IPS-15b (cell line): ENCODE measurements at regions not wholly inside any gene's neighbourhood (a gene's known extent, or its start where the extent isn't known, plus 50 kb on each side); places are given as distances from the start of the nearest gene placed in this dataset.
"Not testable (repeated sequence)": the region's sequence is repeated elsewhere in the genome, so short reads cannot be mapped to it uniquely, and the experiment has no call there.

ENCODE experiments used
- H3K27me3 ChIP-seq: one replicate; pipeline ENCODE4 v1.6.1; 2013; ENCODE audit warnings: low read length; ENCODE audit not compliant: control insufficient read depth, insufficient read depth
- H3K36me3 ChIP-seq: one replicate; pipeline ENCODE4 v1.6.1; 2013; ENCODE audit warnings: low read length; ENCODE audit not compliant: control insufficient read depth, insufficient read depth
- H3K4me1 ChIP-seq: one replicate; pipeline ENCODE4 v1.6.1; 2013; ENCODE audit warnings: mild to moderate bottlenecking, low read length; ENCODE audit not compliant: control insufficient read depth, insufficient read depth
- H3K4me3 ChIP-seq: one replicate; pipeline ENCODE4 v1.5.1; 2013; ENCODE audit warnings: low read depth, low read length
- H3K9ac ChIP-seq: one replicate; pipeline ENCODE4 v1.6.1; 2013; ENCODE audit warnings: low read depth, mild to moderate bottlenecking, low read length
- H3K9me3 ChIP-seq: one replicate; pipeline ENCODE4 v1.6.1; 2013; ENCODE audit warnings: mild to moderate bottlenecking, low read length; ENCODE audit not compliant: control insufficient read depth, insufficient read depth

GRCh38 chr17:73841431-73842060 lies 197.3 kb upstream of the SDK2 start:
- Histone ChIP-seq H3K9ac (no peak overlapping the region), H3K36me3 (no peaks in the 10 kb centered on the region), H3K9me3 (no peaks in the 10 kb centered on the region), H3K4me1 (no peaks in the 10 kb centered on the region), H3K27me3 (no peaks in the 10 kb centered on the region), H3K4me3 (no peak overlapping the region)

GRCh38 chr17:73847952-73848351 lies 203.7 kb upstream of the SDK2 start:
- H3K4me1 ChIP-seq, result no peaks in the 10 kb centered on the region
- H3K9me3 ChIP-seq, result no peaks in the 10 kb centered on the region
- H3K27me3 ChIP-seq, result no peaks in the 10 kb centered on the region
- H3K36me3 ChIP-seq, result no peaks in the 10 kb centered on the region
- H3K4me3 ChIP-seq, result no peak overlapping the region
- H3K9ac ChIP-seq, result no peak overlapping the region

GRCh38 chr17:73850426-73850825 lies 206.2 kb upstream of the SDK2 start:
- Histone ChIP-seq H3K4me1 (no peaks in the 10 kb centered on the region), H3K4me3 (no peak overlapping the region), H3K36me3 (no peaks in the 10 kb centered on the region), H3K9me3 (no peaks in the 10 kb centered on the region), H3K27me3 (no peaks in the 10 kb centered on the region), H3K9ac (no peak overlapping the region)

- no peaks in the 10 kb centered on the region for H3K9me3 ChIP-seq
- H3K4me3 ChIP-seq, result no peak overlapping the region
Measured at GRCh38 chr17:73851091-73851490, 206.8 kb upstream of the SDK2 start.

GRCh38 chr17:73851921-73852320 lies 207.7 kb upstream of the SDK2 start:
- Histone ChIP-seq H3K4me1 (no peaks in the 10 kb centered on the region), H3K27me3 (no peaks in the 10 kb centered on the region)

More at GRCh38 chr17:73851091-73851490, 206.8 kb upstream of the SDK2 start:
- Histone ChIP-seq H3K9ac (no peak overlapping the region), H3K27me3 (no peaks in the 10 kb centered on the region), H3K4me1 (no peaks in the 10 kb centered on the region), H3K36me3 (no peaks in the 10 kb centered on the region)

GRCh38 chr17:73855720-73856333 lies 211.6 kb upstream of the SDK2 start:
- Histone ChIP-seq H3K36me3 (no peaks in the 10 kb centered on the region), H3K4me3 (no peak overlapping the region), H3K9me3 (no peaks in the 10 kb centered on the region), H3K27me3 (no peaks in the 10 kb centered on the region), H3K9ac (no peak overlapping the region), H3K4me1 (no peaks in the 10 kb centered on the region)

More at GRCh38 chr17:73851921-73852320, 207.7 kb upstream of the SDK2 start:
- H3K9ac ChIP-seq, result no peak overlapping the region
- H3K9me3 ChIP-seq, result no peaks in the 10 kb centered on the region
- H3K36me3 ChIP-seq, result no peaks in the 10 kb centered on the region
- H3K4me3 ChIP-seq, result no peak overlapping the region

- Histone ChIP-seq H3K9me3 (no peaks in the 10 kb centered on the region), H3K36me3 (no peaks in the 10 kb centered on the region), H3K27me3 (no peaks in the 10 kb centered on the region), H3K9ac (no peak overlapping the region), H3K4me3 (no peak overlapping the region), H3K4me1 (no peaks in the 10 kb centered on the region)
Measured at GRCh38 chr17:73856556-73856955, 212.3 kb upstream of the SDK2 start.

GRCh38 chr17:73859439-73860008 lies 215.3 kb upstream of the SDK2 start:
- not testable (repeated sequence) for H3K4me3 ChIP-seq, H3K9ac ChIP-seq, H3K9me3 ChIP-seq, H3K4me1 ChIP-seq, H3K36me3 ChIP-seq, H3K27me3 ChIP-seq

GRCh38 chr17:73861543-73861942 lies 217.3 kb upstream of the SDK2 start:
- Histone ChIP-seq H3K27me3 (no peaks in the 10 kb centered on the region), H3K36me3 (no peaks in the 10 kb centered on the region), H3K4me1 (no peaks in the 10 kb centered on the region), H3K9ac (no peak overlapping the region), H3K4me3 (no peak overlapping the region), H3K9me3 (no peaks in the 10 kb centered on the region)

- no peaks in the 10 kb centered on the region for H3K36me3 ChIP-seq
- H3K4me3 ChIP-seq, result no peak overlapping the region
- no peaks in the 10 kb centered on the region for H3K27me3 ChIP-seq
- no peaks in the 10 kb centered on the region for H3K4me1 ChIP-seq
- H3K9ac ChIP-seq, result no peak overlapping the region
- H3K9me3 ChIP-seq, result no peaks in the 10 kb centered on the region
Measured at GRCh38 chr17:73863761-73864535, 219.7 kb upstream of the SDK2 start.

GRCh38 chr17:73865831-73866230 lies 221.6 kb upstream of the SDK2 start:
- Histone ChIP-seq H3K4me1 (no peaks in the 10 kb centered on the region), H3K4me3 (no peak overlapping the region), H3K27me3 (peaks cover 3% of the 10 kb centered on the region), H3K9me3 (no peaks in the 10 kb centered on the region), H3K9ac (no peak overlapping the region), H3K36me3 (no peaks in the 10 kb centered on the region)
